NCI-H1694 treated with DMSO at 0.1 percent for 48 hours (cell line): ENCODE measurements at regions not wholly inside any gene's neighbourhood (a gene's known extent, or its start where the extent isn't known, plus 50 kb on each side); places are given as distances from the start of the nearest gene placed in this dataset.
"Not testable (repeated sequence)": the region's sequence is repeated elsewhere in the genome, so short reads cannot be mapped to it uniquely, and the experiment has no call there.

Experiments
- DNase-seq: peaks from one replicate; lab custom pipeline; 2025; lab: John Stamatoyannopoulos, UW

- no peak for DNase-seq
Observed at GRCh38 chr16:66052745-66053144, 313.7 kb upstream of the CDH5 start.

GRCh38 chr16:66050991-66051390, 315.5 kb upstream of the CDH5 start:
- DNase-seq, result no peak

GRCh38 chr16:66049865-66050264, 316.6 kb upstream of the CDH5 start:
- DNase-seq, result no peak

- DNase-seq, result no peak
Observed at GRCh38 chr16:66045626-66046025, 320.9 kb upstream of the CDH5 start.

GRCh38 chr16:66044556-66044955, 321.9 kb upstream of the CDH5 start:
- DNase-seq, result no peak

GRCh38 chr16:66044089-66044488, 322.4 kb upstream of the CDH5 start:
- no peak for DNase-seq

GRCh38 chr16:66043326-66043725, 323.2 kb upstream of the CDH5 start:
- DNase-seq, result no peak

- DNase-seq, result no peak
Observed at GRCh38 chr16:66042341-66042740, 324.1 kb upstream of the CDH5 start.

GRCh38 chr16:66041907-66042306, 324.6 kb upstream of the CDH5 start:
- no peak for DNase-seq

- no peak for DNase-seq
Observed at GRCh38 chr16:66039793-66040192, 326.7 kb upstream of the CDH5 start.

GRCh38 chr16:66036793-66037715, 329.4 kb upstream of the CDH5 start:
- DNase-seq, result no peak

GRCh38 chr16:66036184-66036583, 330.3 kb upstream of the CDH5 start:
- no peak for DNase-seq

GRCh38 chr16:66035096-66035495, 331.4 kb upstream of the CDH5 start:
- DNase-seq, result no peak

- no peak for DNase-seq
Observed at GRCh38 chr16:66032841-66033240, 333.6 kb upstream of the CDH5 start.

GRCh38 chr16:66030036-66030435, 336.5 kb upstream of the CDH5 start:
- DNase-seq, result no peak

- no peak for DNase-seq
Observed at GRCh38 chr16:66028510-66029216, 337.8 kb upstream of the CDH5 start.

- no peak for DNase-seq
Observed at GRCh38 chr16:66026787-66027330, 339.6 kb upstream of the CDH5 start.

GRCh38 chr16:66026211-66026610, 340.3 kb upstream of the CDH5 start:
- peak; percentile 66 for DNase-seq

- DNase-seq, result no peak
Observed at GRCh38 chr16:66025751-66026150, 340.7 kb upstream of the CDH5 start.

GRCh38 chr16:66024567-66024966, 341.9 kb upstream of the CDH5 start:
- DNase-seq, result not testable (repeated sequence)

- DNase-seq, result no peak
Observed at GRCh38 chr16:66023481-66023880, 343.0 kb upstream of the CDH5 start.

GRCh38 chr16:66020642-66021041, 345.8 kb upstream of the CDH5 start:
- DNase-seq, result no peak

GRCh38 chr16:66020046-66020445, 346.4 kb upstream of the CDH5 start:
- no peak for DNase-seq
